DMS153 (cell line): ENCODE measurements at regions not wholly inside any gene's neighbourhood (a gene's known extent, or its start where the extent isn't known, plus 50 kb on each side); places are given as distances from the start of the nearest gene placed in this dataset.

ENCODE experiments used
- DNase-seq: peaks from one replicate; lab custom pipeline; 2025; lab: John Stamatoyannopoulos, UW

- DNase-seq: no peak
Observed at GRCh38 chr12:13841358-13841757, 140.0 kb downstream of the GRIN2B start.

GRCh38 chr12:13839365-13840336 is 141.8 kb downstream of the GRIN2B start:
- peak; percentile 5 for DNase-seq

- DNase-seq: no peak
Observed at GRCh38 chr12:13836099-13836498, 145.3 kb downstream of the GRIN2B start.

GRCh38 chr12:13835652-13836051 is 145.8 kb downstream of the GRIN2B start:
- no peak for DNase-seq

- no peak for DNase-seq
Observed at GRCh38 chr12:13834241-13834640, 147.2 kb downstream of the GRIN2B start.

GRCh38 chr12:13817131-13817530 is 164.3 kb downstream of the GRIN2B start:
- no peak for DNase-seq

GRCh38 chr12:13816394-13816793 is 165.0 kb downstream of the GRIN2B start:
- no peak for DNase-seq

GRCh38 chr12:13812168-13812567 is 169.2 kb downstream of the GRIN2B start:
- DNase-seq: no peak

- no peak for DNase-seq
Observed at GRCh38 chr12:13811061-13811460, 170.3 kb downstream of the GRIN2B start.

- DNase-seq: no peak
Observed at GRCh38 chr12:13805041-13805440, 176.4 kb downstream of the GRIN2B start.

- DNase-seq: no peak
Observed at GRCh38 chr12:13801543-13801942, 179.9 kb downstream of the GRIN2B start.

GRCh38 chr12:13799574-13799973 is 181.8 kb downstream of the GRIN2B start:
- no peak for DNase-seq

- no peak for DNase-seq
Observed at GRCh38 chr12:13798162-13798561, 183.2 kb downstream of the GRIN2B start.

- DNase-seq: no peak
Observed at GRCh38 chr12:13794706-13795105, 186.7 kb downstream of the GRIN2B start.

- no peak for DNase-seq
Observed at GRCh38 chr12:13790317-13790716, 191.1 kb downstream of the GRIN2B start.

GRCh38 chr12:13788626-13789025 is 192.8 kb downstream of the GRIN2B start:
- no peak for DNase-seq

GRCh38 chr12:13786646-13787045 is 194.8 kb downstream of the GRIN2B start:
- no peak for DNase-seq

- no peak for DNase-seq
Observed at GRCh38 chr12:13784504-13784903, 196.9 kb downstream of the GRIN2B start.

- no peak for DNase-seq
Observed at GRCh38 chr12:13780453-13780852, 200.9 kb downstream of the GRIN2B start.

- no peak for DNase-seq
Observed at GRCh38 chr12:13777374-13777773, 204.0 kb downstream of the GRIN2B start.

- DNase-seq: no peak
Observed at GRCh38 chr12:13772264-13772663, 209.1 kb downstream of the GRIN2B start.

GRCh38 chr12:13770576-13770975 is 210.8 kb downstream of the GRIN2B start:
- no peak for DNase-seq

- DNase-seq: no peak
Observed at GRCh38 chr12:13769966-13770365, 211.4 kb downstream of the GRIN2B start.

- DNase-seq: no peak
Observed at GRCh38 chr12:13769273-13769672, 212.1 kb downstream of the GRIN2B start.
